ENCODE measurements at regions not wholly inside any gene's neighbourhood (a gene's known extent, or its start where the extent isn't known, plus 50 kb on each side); places are given as distances from the start of the nearest gene placed in this dataset.

DNA sequence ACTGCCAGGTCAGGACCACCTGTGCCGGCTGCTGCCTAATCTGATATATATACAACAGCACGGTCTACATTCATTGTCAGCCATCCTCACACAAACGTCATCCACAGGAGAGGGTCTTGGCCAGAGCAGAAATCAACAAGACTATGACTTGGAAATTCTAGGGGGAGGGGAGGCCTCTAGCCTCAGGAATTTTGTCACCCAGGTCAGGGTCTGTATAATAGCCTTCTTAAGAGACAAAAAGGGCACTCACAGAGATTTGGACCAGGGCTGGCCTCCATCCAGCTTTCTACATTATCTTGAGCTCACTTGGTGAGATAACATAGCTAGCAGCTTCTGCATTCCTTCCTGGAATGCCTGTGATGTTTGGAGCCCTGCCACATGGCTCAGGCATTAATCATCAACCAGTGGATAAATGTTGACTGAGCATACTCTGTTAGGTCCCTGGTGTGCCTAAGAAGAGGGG lies 50.4 kb upstream of the CTIF start:
- Mint-ChIP-seq H3K27me3 (peaks cover 53% of the 10 kb centered on the region), H3K4me1 (ENCODE audit: low read depth) (no peaks in the 10 kb centered on the region), H3K27ac (no peak overlapping the region), H3K4me3 (no peak overlapping the region), H3K9me3 (no peaks in the 10 kb centered on the region), H3K36me3 (ENCODE audit: low read depth) (no peaks in the 10 kb centered on the region)
- Histone ChIP-seq H3K4me3 (ENCODE audit: low read length) (no peak overlapping the region), H3K27me3 (ENCODE audit: control insufficient read depth in 1 of 2, insufficient read depth in 2 of 2, low read length in 2 of 2) (peaks cover 0 to 7% of the 10 kb centered on the region in 2 experiments), H3K9me3 (ENCODE audit: control insufficient read depth in 1 of 2, insufficient read depth in 1 of 2, low read length in 2 of 2) (no peaks in the 10 kb centered on the region), H3K27ac (ENCODE audit: low read depth in 1 of 2, low read length in 2 of 2) (no peak overlapping the region), H3K4me1 (ENCODE audit: insufficient read depth, low read length) (no peaks in the 10 kb centered on the region), H3K36me3 (ENCODE audit: insufficient read depth, low read length) (no peaks in the 10 kb centered on the region)
- ChIA-PET CTCF (no interaction called here), POLR2A (no interaction called here)
- ATAC-seq (ENCODE audit: poor library complexity) (no peak), DNase-seq (no peak)
- TF ChIP-seq, protein P1, sequence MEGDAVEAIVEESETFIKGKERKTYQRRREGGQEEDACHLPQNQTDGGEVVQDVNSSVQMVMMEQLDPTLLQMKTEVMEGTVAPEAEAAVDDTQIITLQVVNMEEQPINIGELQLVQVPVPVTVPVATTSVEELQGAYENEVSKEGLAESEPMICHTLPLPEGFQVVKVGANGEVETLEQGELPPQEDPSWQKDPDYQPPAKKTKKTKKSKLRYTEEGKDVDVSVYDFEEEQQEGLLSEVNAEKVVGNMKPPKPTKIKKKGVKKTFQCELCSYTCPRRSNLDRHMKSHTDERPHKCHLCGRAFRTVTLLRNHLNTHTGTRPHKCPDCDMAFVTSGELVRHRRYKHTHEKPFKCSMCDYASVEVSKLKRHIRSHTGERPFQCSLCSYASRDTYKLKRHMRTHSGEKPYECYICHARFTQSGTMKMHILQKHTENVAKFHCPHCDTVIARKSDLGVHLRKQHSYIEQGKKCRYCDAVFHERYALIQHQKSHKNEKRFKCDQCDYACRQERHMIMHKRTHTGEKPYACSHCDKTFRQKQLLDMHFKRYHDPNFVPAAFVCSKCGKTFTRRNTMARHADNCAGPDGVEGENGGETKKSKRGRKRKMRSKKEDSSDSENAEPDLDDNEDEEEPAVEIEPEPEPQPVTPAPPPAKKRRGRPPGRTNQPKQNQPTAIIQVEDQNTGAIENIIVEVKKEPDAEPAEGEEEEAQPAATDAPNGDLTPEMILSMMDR (IDR thresholded peaks at IDR 0.05), result no peak
- intact Hi-C loops (cut with DNase I, micrococcal nuclease), result no loop called here

DNA sequence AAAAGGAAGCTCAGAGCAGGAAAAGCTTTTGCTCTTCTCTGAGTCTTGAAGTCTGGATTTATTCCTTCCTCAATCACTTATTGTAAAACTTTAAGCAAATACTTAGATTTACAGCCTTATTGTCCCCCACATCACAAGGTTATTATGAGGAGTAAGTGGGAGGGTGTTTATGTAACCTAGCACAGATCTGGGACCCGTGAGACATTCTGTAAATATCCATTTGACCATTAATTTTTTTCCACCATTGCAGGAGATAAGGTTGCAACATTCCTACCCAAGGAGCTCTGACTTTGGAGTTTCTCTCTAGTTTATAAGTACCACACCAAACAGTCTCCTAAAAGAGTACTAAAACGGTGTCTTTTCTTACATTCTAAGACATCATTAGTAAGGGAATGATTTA lies 52.1 kb upstream of the CTIF start:
- Mint-ChIP-seq H3K36me3 (ENCODE audit: low read depth) (no peaks in the 10 kb centered on the region), H3K9me3 (no peaks in the 10 kb centered on the region), H3K27me3 (peaks cover 39% of the 10 kb centered on the region), H3K4me3 (no peak overlapping the region), H3K4me1 (ENCODE audit: low read depth) (no peaks in the 10 kb centered on the region), H3K27ac (no peak overlapping the region)
- ChIA-PET POLR2A (no interaction called here), CTCF (no interaction called here)
- Histone ChIP-seq H3K27me3 (ENCODE audit: control insufficient read depth in 1 of 2, insufficient read depth in 2 of 2, low read length in 2 of 2) (peaks cover 0 to 7% of the 10 kb centered on the region in 2 experiments), H3K27ac (ENCODE audit: low read depth in 1 of 2, low read length in 2 of 2) (no peak overlapping the region), H3K4me1 (ENCODE audit: insufficient read depth, low read length) (no peaks in the 10 kb centered on the region), H3K4me3 (ENCODE audit: low read length) (no peak overlapping the region), H3K9me3 (ENCODE audit: control insufficient read depth in 1 of 2, insufficient read depth in 1 of 2, low read length in 2 of 2) (no peaks in the 10 kb centered on the region), H3K36me3 (ENCODE audit: insufficient read depth, low read length) (no peaks in the 10 kb centered on the region)
- TF ChIP-seq, protein P1 (IDR thresholded peaks at IDR 0.05), result no peak
- ATAC-seq (ENCODE audit: poor library complexity) (no peak), DNase-seq (no peak)
- intact Hi-C loops (cut with DNase I, micrococcal nuclease), result no loop called here

DNA sequence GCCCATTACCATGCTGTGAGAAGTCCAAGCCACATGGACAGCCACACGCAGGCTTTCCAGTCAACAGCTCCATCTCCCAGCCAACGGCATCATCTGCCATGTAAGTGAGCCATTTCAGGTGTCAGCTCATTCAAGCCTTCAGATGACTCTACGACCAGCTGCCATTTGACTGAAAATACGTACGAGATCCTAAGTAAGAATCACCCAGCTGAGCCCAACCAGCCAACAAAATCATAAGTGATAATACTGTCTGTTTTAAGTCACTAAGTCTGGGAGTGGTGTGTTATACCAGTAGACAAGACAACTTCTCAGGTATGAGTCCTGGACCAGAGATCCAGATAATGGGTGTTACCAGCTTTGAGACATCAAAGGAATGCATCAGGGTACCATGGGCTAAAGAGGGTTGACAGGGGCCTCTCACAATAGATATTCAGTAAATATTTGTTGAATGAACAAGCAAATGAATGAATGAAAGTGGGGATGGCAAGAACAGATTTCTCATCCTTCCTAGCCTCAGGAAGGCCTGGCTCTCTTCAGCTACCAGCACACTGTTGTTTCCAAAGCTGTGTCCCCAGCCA lies 52.9 kb upstream of the CTIF start:
- TF ChIP-seq, protein P1 (IDR thresholded peaks at IDR 0.05), result no peak
- Mint-ChIP-seq H3K4me1 (ENCODE audit: low read depth) (no peaks in the 10 kb centered on the region), H3K4me3 (no peak overlapping the region), H3K27ac (no peak overlapping the region), H3K9me3 (no peaks in the 10 kb centered on the region), H3K27me3 (peaks cover 39% of the 10 kb centered on the region), H3K36me3 (ENCODE audit: low read depth) (no peaks in the 10 kb centered on the region)
- intact Hi-C loops (cut with DNase I, micrococcal nuclease), result no loop called here
- Histone ChIP-seq H3K27me3 (ENCODE audit: control insufficient read depth in 1 of 2, insufficient read depth in 2 of 2, low read length in 2 of 2) (peaks cover 0 to 7% of the 10 kb centered on the region in 2 experiments), H3K4me3 (ENCODE audit: low read length) (no peak overlapping the region), H3K9me3 (ENCODE audit: control insufficient read depth in 1 of 2, insufficient read depth in 1 of 2, low read length in 2 of 2) (no peaks in the 10 kb centered on the region), H3K4me1 (ENCODE audit: insufficient read depth, low read length) (no peaks in the 10 kb centered on the region), H3K36me3 (ENCODE audit: insufficient read depth, low read length) (no peaks in the 10 kb centered on the region), H3K27ac (ENCODE audit: low read depth in 1 of 2, low read length in 2 of 2) (no peak overlapping the region)
- POLR2A ChIA-PET, result no interaction called here
- DNase-seq (no peak), ATAC-seq (ENCODE audit: poor library complexity) (no peak)
- CTCF ChIA-PET, result interaction anchor here (0.5 kb wide), 1 partner anchor 40 kb away, joined by 3 read pairs; no protein-coding TSS in a partner anchor
